Dedifferentiated amniotic fluid mesenchymal stem cell (primary cell): ENCODE measurements at regions not wholly inside any gene's neighbourhood (a gene's known extent, or its start where the extent isn't known, plus 50 kb on each side); places are given as distances from the start of the nearest gene placed in this dataset.

ENCODE experiments used
- DNase-seq: peaks from one replicate; pipeline ENCODE4 v3.0.0-alpha.2; 2016; ENCODE audit errors: extremely low spot score

DNA sequence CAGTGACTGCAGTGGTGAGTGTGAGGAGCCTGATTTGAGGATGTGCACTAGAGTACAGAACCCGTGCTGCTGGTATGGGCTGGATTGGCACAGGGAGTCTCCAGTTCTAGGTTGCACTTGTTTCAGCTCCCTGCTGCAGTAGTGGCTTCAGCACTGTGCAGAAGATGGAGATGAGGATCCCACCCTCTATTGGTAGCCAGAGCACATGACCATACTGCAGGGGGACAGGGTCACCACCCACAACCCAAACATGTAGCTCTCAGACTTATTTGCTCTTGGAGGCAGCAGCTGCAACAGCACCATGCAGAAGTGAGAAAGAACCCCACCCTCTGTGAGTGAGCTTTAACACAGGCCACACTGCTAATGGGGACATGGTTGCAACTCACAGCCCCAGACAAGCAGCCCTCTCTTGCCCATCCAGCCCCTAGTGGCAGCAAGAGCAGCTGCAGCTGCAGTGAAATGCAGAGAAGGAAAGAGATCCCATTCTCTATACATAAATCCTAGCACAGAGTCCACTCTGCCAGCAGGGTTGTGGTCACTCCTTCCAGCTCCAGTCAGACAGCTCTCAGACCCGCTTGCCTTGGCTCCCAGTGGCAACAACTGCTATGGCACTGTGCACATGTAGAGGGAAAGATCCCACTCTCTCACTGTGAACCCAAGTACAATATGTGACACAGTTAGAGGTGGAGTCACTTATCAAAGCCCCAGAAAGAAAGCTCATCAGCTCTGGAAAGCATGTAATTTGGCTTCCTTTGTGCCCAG lies 51.4 kb upstream of the SCIN start:
- no peak for DNase-seq

DNA sequence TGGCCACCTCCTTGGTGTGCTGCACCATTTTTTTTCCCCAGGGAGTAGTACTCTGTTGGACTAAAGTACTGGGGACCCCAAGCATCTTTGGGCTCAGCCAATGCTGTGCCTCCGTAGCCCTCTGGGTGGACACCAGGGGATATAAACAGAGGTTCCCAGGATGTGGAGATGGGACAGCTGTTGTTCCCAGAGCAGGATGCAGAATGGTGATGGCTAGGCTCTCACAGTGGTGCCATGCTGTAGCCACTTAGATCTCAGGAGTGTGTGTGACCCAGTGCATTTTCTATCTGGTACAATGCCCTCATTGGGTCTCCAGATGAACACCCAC lies 50.9 kb upstream of the SCIN start:
- no peak for DNase-seq
